MM.1S (cell line): ENCODE measurements at regions not wholly inside any gene's neighbourhood (a gene's known extent, or its start where the extent isn't known, plus 50 kb on each side); places are given as distances from the start of the nearest gene placed in this dataset.
"Not testable (repeated sequence)": the region's sequence is repeated elsewhere in the genome, so short reads cannot be mapped to it uniquely, and the experiment has no call there.

ENCODE experiments used
- DNase-seq: peaks from one replicate; pipeline ENCODE4 v3.0.0-alpha.2; 2015
- H2AFZ ChIP-seq: fragments of 300-600 bp; sonication (generic); 2 replicates; pipeline ENCODE4 v1.6.0; 2016; ENCODE audit warnings: antibody characterized with exemption, low read length
- H3F3A ChIP-seq: fragments of 300-600 bp; sonication (generic); 2 replicates; pipeline ENCODE4 v1.6.1; 2016; ENCODE audit warnings: mild to moderate bottlenecking, antibody characterized with exemption, low read length, moderate library complexity, mixed read lengths; ENCODE audit not compliant: insufficient read depth
- H3K27ac ChIP-seq: fragments of 300-600 bp; sonication (generic); 2 replicates; pipeline ENCODE4 v1.5.1; 2016; ENCODE audit warnings: mild to moderate bottlenecking, low read length
- H3K27me3 ChIP-seq: fragments of 300-600 bp; sonication (generic); replicated peaks from 2 replicates; pipeline ENCODE4 v1.6.0; 2016; ENCODE audit warnings: low read length; ENCODE audit not compliant: insufficient read depth
- H3K36me3 ChIP-seq: fragments of 300-600 bp; sonication (generic); replicated peaks from 2 replicates; pipeline ENCODE4 v1.6.1; 2016; ENCODE audit warnings: mild to moderate bottlenecking, low read length, mixed read lengths; ENCODE audit not compliant: insufficient read depth
- H3K4me1 ChIP-seq: fragments of 300-600 bp; sonication (generic); 2 replicates; pipeline ENCODE4 v1.6.1; 2016; ENCODE audit warnings: low read length, mixed read lengths
- H3K4me2 ChIP-seq: fragments of 300-600 bp; sonication (generic); 2 replicates; pipeline ENCODE4 v1.6.0; 2016; ENCODE audit warnings: low read depth, low read length
- H3K4me3 ChIP-seq: fragments of 300-600 bp; sonication (generic); 2 replicates; pipeline ENCODE4 v1.5.1; 2016; ENCODE audit warnings: low read length, mixed read lengths
- H3K79me2 ChIP-seq: fragments of 300-600 bp; sonication (generic); 2 replicates; pipeline ENCODE4 v1.6.1; 2016; ENCODE audit warnings: mixed run types, low read length, mixed read lengths
- H3K9ac ChIP-seq: fragments of 300-600 bp; sonication (generic); 2 replicates; pipeline ENCODE4 v1.6.1; 2016; ENCODE audit warnings: low read length, mixed read lengths
- H3K9me2 ChIP-seq: fragments of 300-600 bp; sonication (generic); replicated peaks from 2 replicates; pipeline ENCODE4 v1.6.1; 2016; ENCODE audit warnings: mild to moderate bottlenecking, low read length, mixed read lengths; ENCODE audit not compliant: insufficient read depth
- H3K9me3 ChIP-seq: fragments of 300-600 bp; sonication (generic); replicated peaks from 2 replicates; pipeline ENCODE4 v1.6.1; 2016; ENCODE audit warnings: mild to moderate bottlenecking, low read length, mixed read lengths; ENCODE audit not compliant: insufficient read depth
- H4K20me1 ChIP-seq: fragments of 300-600 bp; sonication (generic); 2 replicates; pipeline ENCODE4 v1.6.1; 2016; ENCODE audit warnings: mild to moderate bottlenecking, low read length, moderate library complexity, mixed read lengths; ENCODE audit not compliant: insufficient read depth
- CTCF ChIP-seq: fragments of 300-600 bp; sonication (generic); IDR thresholded peaks from 2 replicates; pipeline ENCODE4 v1.5.1; 2016; ENCODE audit warnings: antibody characterized with exemption, low read length, mixed read lengths
- EZH2 ChIP-seq: fragments of 300-600 bp; sonication (generic); optimal IDR thresholded peaks from 2 replicates; pipeline ENCODE3; 2017; ENCODE audit warnings: low read depth, mild to moderate bottlenecking, antibody characterized with exemption, low read length, mixed read lengths
- EZH2phosphoT487 ChIP-seq: fragments of 300-600 bp; sonication (generic); IDR thresholded peaks from 2 replicates; pipeline ENCODE4 v1.6.1; 2018; ENCODE audit warnings: antibody characterized with exemption, low read length

GRCh38 chr3:23135026-23135785, 67.9 kb upstream of the UBE2E2 start:
- H3K4me2 ChIP-seq, result no peak overlapping the region
- H3F3A ChIP-seq, result no peaks in the 10 kb centered on the region
- no peak overlapping the region for H3K27ac ChIP-seq
- H3K4me3 ChIP-seq, result no peak overlapping the region
- H3K9ac ChIP-seq, result no peak overlapping the region
- no peak for DNase-seq
- no peaks in the 10 kb centered on the region for H3K9me2 ChIP-seq
- H3K4me1 ChIP-seq, result 0 out of 2 replicates have a peak, but pooled peaks cover 1% of the 10 kb centered on the region
- no peak overlapping the region for H2AFZ ChIP-seq
- no peaks in the 10 kb centered on the region for H4K20me1 ChIP-seq
- no peaks in the 10 kb centered on the region for H3K36me3 ChIP-seq
- no peaks in the 10 kb centered on the region for H3K27me3 ChIP-seq
- H3K79me2 ChIP-seq, result no peaks in the 10 kb centered on the region
- TF ChIP-seq EZH2, result no peak
- TF ChIP-seq EZH2phosphoT487, result no peak
- no peaks in the 10 kb centered on the region for H3K9me3 ChIP-seq

DNA sequence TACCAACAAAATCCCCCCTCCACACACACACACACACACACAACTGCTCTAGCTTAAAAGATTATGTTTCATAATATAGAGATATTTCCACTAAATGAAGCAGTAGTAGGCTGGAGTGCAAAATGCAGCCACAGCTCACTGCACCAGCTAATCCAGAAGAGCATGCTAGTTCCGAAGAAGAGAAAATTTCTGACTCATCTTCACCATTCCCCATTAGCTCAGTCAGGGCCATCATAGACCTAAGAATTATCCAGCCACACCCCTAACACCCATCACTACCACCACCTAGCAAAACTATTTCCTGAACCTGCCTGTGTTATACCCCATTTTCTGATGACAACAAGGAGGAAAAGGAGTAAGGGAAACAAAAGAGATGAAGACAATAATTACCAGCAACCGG, 67.1 kb upstream of the UBE2E2 start:
- Histone ChIP-seq H3K27me3 (no peaks in the 10 kb centered on the region), H4K20me1 (no peaks in the 10 kb centered on the region), H3K4me1 (no peaks in the 10 kb centered on the region), H3K9me2 (no peaks in the 10 kb centered on the region), H3F3A (no peaks in the 10 kb centered on the region), H2AFZ (no peak overlapping the region), H3K36me3 (no peaks in the 10 kb centered on the region), H3K9ac (no peak overlapping the region), H3K9me3 (no peaks in the 10 kb centered on the region), H3K4me3 (no peak overlapping the region), H3K27ac (no peak overlapping the region), H3K4me2 (no peak overlapping the region), H3K79me2 (no peaks in the 10 kb centered on the region)
- TF ChIP-seq CTCF (no peak), EZH2phosphoT487 (no peak), EZH2 (no peak)
- no peak for DNase-seq

GRCh38 chr3:23144051-23144450, 59.1 kb upstream of the UBE2E2 start:
- not testable (repeated sequence) for H3K4me3 ChIP-seq, H3K4me1 ChIP-seq, DNase-seq, H3K36me3 ChIP-seq, H3K9me2 ChIP-seq, H3K9me3 ChIP-seq, H4K20me1 ChIP-seq, H3K4me2 ChIP-seq, H3K27ac ChIP-seq, H3F3A ChIP-seq, H2AFZ ChIP-seq, H3K27me3 ChIP-seq, H3K79me2 ChIP-seq, H3K9ac ChIP-seq

- Histone ChIP-seq H3K27me3 (no peaks in the 10 kb centered on the region), H4K20me1 (no peaks in the 10 kb centered on the region), H3K4me3 (no peak overlapping the region), H3K36me3 (no peaks in the 10 kb centered on the region), H3F3A (no peaks in the 10 kb centered on the region), H3K4me1 (no peaks in the 10 kb centered on the region), H2AFZ (no peak overlapping the region), H3K9me2 (no peaks in the 10 kb centered on the region), H3K9ac (no peak overlapping the region), H3K27ac (no peak overlapping the region), H3K79me2 (no peaks in the 10 kb centered on the region), H3K9me3 (no peaks in the 10 kb centered on the region), H3K4me2 (no peak overlapping the region)
- DNase-seq, result no peak
- TF ChIP-seq EZH2phosphoT487 (no peak), EZH2 (no peak), CTCF (no peak)
Measured at GRCh38 chr3:23146163-23146562, 57.0 kb upstream of the UBE2E2 start.
